HG03432 (cell line): ENCODE measurements at regions not wholly inside any gene's neighbourhood (a gene's known extent, or its start where the extent isn't known, plus 50 kb on each side); places are given as distances from the start of the nearest gene placed in this dataset.

ENCODE experiments used
- ATAC-seq: cut with Tn5 transposase; IDR thresholded peaks from one replicate; pipeline ENCODE4 v1.9.1; 2021; ENCODE audit warnings: mild to moderate bottlenecking, moderate library complexity; ENCODE audit not compliant: unreplicated experiment

DNA sequence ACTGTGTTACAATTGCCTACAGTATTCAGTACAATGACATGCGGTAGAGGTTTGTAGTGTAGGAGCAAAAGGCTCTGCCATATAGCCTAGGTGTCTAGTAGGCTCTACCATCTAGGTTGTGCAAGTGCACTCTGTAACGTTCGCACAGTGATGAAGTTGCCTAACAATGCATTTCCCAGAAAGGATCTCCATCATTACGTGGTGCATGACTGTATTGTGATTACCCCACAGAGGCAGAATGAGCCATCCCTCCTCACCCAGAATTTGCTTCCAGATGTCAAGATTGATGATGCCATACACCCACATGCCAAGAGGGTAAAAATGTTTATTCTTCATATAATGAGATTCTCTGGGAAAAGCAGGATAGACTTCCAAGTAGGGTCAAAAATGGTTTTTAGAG lies 199.3 kb upstream of the CTTNBP2NL start:
- no peak for ATAC-seq

GRCh38 chr1:112209493-112209892 lies 186.5 kb upstream of the CTTNBP2NL start:
- no peak for ATAC-seq

GRCh38 chr1:112219267-112219666 lies 176.7 kb upstream of the CTTNBP2NL start:
- ATAC-seq, result no peak

GRCh38 chr1:112230232-112230631 lies 165.8 kb upstream of the CTTNBP2NL start:
- no peak for ATAC-seq

GRCh38 chr1:112231331-112231730 lies 164.7 kb upstream of the CTTNBP2NL start:
- no peak for ATAC-seq

DNA sequence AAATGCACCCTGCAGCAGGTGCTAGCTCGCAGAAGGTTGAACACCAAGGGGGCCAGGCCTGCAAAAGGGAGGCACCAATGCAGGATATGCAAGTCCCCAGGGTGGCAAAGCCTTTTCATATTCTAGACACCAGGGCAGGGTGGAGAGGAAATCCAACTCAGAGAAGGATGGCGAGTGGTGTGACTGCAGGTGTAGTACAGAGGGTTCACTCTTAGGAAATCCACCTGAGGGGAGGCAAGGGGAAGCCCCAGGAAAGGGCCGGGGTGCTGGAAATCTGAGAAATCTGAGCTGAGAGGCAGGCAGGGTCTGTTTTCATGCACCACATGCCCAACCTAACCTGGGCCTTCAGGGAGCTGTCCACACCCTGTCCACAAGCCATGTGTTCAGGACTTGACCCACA lies 163.2 kb upstream of the CTTNBP2NL start:
- ATAC-seq, result no peak

- ATAC-seq, result no peak
Measured at GRCh38 chr1:112234710-112235109, 161.3 kb upstream of the CTTNBP2NL start.

- no peak for ATAC-seq
Measured at GRCh38 chr1:112237983-112238545, 157.9 kb upstream of the CTTNBP2NL start.

DNA sequence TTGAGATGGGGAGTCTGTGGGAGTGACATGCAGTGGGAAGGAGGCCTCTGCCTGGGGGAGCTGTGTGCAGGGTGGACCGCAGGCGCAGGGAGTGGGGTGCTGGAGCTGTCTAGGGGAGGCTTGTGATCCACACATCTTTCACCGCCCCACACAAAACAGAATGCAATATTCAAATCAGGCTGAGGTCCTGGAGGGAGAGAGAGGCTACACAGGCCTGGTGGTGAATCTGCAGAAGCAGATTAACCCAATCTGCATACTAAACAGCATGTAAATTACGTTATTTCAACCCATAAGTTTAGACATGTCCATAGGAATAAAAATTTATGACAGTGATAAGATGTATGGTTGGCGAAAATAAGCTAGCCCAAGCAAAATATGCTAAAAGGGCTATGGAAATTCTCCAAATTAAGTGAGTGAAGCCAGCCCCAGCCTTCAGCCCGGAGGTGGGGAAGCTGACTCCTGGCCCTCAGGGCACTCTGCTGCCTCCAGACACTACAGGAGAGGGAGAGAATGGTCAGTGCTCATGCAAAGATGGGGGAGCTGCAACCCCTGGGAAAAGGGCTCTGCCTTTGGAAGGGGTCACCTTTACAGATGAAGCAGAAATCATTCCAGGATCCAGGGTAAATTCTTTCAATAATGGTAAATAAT lies 156.2 kb upstream of the CTTNBP2NL start:
- ATAC-seq, result no peak

- no peak for ATAC-seq
Measured at GRCh38 chr1:112242470-112242869, 153.5 kb upstream of the CTTNBP2NL start.

DNA sequence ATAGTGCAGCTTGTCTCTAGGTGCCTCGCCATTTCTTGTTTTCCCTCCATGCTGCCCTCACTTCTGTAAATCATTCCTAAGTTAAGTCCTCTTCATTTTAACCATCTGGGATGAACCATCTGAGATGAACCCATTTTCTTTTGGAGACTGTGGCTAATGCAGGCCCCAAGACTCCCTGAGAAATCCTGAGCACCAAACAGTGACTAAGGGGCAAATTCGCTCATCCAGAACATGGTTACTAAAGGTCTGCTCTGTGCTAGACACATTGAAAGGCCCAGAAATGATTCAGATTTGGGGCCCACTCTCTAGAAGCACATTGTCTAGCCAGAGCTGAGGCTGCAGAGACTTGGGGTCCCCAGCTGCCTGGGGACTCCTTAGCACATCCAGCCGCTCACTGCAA lies 151.9 kb upstream of the CTTNBP2NL start:
- ATAC-seq, result no peak

DNA sequence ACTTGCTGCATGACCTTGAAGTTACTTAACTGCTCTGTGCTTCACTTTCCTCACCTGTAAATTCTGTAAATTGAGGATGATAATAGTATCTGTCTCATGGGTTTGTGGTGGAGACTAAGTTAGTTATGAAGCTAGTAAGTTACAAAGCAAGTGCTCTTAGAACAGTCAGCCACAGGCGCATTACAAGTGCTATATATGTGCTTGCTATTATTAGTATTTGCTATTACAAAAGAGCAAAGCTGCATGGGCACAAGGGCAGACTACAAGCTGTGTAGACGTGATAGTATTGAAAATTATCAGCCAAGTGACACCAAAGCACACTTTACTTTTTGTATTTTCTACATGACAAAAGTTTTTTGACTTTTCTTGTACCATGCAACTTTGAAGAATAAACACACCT lies 150.9 kb upstream of the CTTNBP2NL start:
- ATAC-seq, result no peak

DNA sequence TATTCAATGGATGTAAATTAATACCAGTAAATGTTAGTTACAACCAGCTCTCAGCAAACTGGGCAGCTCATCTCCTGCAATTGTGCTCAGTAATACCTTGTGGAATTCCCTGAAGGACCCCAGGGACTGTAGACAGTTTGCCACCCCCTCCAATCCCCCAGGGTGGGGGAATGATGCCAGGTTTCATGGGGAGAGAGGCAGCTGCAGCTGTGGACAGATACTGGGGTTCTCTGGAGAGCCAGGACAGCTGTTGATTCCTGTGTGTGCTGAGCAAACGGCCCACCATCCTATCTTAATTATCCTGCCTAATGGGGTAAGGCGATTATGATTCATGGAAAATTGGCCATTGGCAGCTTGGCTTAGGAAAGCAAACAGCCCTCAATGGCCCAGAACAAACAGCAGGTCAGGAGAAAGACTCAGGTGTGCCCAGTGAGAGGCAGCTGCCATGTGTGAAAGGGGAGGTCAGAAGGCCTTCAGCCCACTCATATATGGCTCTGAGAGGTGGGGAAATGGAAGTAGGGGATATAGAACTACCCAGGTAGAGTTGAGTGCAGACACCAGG lies 148.9 kb upstream of the CTTNBP2NL start:
- no peak for ATAC-seq

- ATAC-seq, result no peak
Measured at GRCh38 chr1:112247961-112248360, 148.1 kb upstream of the CTTNBP2NL start.

- ATAC-seq, result no peak
Measured at GRCh38 chr1:112250892-112251291, 145.1 kb upstream of the CTTNBP2NL start.

- no peak for ATAC-seq
Measured at GRCh38 chr1:112251766-112252506, 144.1 kb upstream of the CTTNBP2NL start.

DNA sequence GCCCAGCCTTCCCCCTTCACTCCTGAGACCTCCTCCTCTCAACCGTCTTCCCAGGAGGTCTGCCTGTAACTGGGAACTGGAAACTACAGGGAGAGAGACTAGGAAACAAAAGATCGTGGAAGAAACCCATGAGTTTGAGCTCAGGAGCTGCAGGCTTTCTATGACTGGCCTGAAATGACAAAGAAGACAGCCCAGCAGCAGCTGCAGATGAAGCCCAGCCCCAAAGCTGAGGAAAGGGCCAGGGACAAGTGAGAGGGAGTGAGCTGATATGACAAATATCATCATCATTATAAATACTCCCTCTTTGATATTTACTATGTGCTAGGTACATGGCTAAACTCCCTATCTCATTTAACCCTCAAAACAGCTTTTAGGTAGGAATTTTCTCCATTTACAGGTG lies 142.6 kb upstream of the CTTNBP2NL start:
- no peak for ATAC-seq

GRCh38 chr1:112255080-112255479 lies 140.9 kb upstream of the CTTNBP2NL start:
- no peak for ATAC-seq

DNA sequence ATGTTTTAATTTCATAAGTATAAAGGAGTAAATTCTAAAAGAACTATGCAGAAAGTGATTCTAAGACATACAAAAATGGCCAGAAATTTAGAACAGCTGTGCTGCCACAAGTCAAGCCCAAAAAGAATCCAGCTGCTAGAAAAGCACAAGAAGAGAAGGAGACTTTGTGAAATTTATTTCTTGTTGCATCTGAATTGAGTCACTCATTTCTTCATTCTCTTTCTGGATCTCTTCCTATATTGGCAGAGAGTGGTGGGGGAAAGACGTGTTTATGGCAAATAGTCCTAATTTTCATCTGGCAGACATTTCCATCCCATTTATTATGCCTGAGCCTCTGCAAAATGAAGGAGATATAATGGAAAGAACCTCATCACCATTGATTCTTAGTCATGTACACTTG lies 139.6 kb upstream of the CTTNBP2NL start:
- ATAC-seq, result no peak

DNA sequence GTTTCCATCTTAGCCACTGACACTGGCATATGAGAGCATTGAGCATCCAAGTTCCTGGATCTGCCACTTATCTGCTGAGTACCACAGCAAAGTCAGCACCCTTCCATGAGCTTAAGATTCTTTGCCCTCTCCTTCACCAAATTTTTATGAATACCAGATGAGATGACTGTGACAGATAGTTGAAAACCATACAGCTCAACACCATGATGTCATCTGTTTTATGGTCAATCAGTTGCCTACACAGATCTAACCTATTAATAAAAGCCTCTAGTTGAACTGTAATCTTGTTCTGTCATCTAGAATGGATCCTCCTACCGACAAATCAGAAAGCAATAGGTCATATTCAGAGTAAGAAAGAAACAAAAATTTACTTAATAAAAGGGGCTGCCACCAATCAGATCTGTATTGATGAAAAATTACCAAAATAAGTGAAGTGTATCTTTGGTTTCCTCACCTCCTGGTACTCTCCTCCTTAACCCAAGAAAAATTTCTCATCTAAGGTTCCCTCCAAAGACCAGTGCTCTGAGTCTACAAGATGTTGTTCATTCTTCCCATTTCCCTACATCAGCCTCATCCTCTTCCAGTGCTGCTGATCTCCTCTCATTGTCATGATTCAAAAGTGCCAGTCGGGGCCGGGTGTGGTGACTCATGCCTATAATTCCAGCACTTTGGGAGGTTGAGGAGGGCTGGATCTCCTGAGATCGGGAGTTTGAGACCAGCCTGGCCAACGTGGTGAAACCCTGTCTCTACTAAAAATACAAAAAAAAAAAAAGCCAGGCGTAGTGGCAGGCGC lies 138.8 kb upstream of the CTTNBP2NL start:
- ATAC-seq, result no peak

- ATAC-seq, result no peak
Measured at GRCh38 chr1:112260699-112261098, 135.3 kb upstream of the CTTNBP2NL start.
